AG08396 (cell line): ENCODE measurements at regions not wholly inside any gene's neighbourhood (a gene's known extent, or its start where the extent isn't known, plus 50 kb on each side); places are given as distances from the start of the nearest gene placed in this dataset.

ENCODE experiments used
- DNase-seq: peaks from one replicate; pipeline ENCODE4 v3.0.0; 2012; ENCODE audit warnings: low spot score, mixed read lengths

DNA sequence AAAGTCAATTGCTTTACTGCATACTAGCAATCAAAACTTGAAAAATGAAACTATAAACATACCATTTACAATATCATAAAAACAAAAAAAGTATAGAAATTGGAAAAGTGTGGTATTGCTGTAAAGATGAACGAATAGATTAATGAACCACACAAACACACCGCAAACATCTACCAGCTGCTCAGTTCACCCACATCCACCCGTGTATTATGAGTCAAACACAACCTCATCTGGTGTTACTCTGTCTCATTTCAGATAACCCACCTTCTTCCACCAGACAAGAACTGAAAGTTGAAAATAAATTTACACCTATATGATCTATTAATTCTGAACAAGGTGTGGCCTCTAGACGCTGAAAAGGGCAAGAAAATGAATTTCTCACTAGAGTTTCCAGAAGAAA lies 53.3 kb downstream of the BLID start:
- no peak for DNase-seq

DNA sequence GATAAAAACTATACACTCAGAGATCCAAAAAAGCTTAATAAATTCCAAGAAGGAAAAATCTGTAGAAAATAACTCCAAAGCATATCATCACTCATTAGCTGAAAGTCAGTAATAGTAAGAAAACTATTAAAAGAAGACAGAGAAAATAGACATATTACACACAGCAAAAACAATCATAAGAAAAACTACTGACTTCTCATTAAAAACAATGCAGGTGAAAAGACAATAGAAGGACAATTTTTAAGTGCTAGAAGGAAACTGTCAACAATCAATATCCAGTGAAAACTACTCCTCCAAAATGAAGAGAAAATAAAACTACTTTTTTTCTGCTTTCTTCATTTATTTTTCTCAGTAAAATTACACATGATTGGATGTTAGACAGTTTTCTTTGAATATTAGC lies 56.5 kb downstream of the BLID start:
- no peak for DNase-seq

DNA sequence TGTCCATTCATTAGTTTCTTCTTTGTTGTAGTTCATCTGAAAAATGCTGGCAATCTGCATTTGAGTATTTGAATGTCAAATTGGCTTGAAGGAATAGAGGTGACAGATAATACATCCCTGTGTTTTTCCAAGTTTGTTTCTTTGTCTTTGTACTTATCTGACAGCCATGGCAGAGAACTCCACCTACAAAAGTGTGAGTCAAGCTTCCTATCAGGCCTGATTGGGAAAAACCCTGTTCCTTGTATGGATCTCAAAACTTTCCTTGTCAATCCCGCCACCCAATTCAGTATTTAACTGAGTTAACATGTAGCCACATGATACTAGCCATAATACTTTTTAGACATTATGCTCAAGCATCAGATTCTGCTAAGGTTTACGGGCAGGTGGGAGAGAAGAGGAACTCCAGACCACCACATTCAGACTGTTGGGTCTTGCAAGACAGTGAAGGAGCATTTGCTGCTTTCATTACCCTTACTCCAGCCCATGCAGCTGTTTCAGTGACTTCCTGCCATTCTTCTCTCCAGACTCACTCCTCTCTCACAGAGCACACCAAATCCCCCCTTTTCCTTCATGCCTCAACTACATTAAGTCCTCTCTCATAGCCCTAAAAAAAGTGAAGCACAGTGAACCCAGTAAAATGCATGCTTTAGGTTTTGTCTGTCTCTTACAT lies 65.9 kb downstream of the BLID start:
- DNase-seq: no peak

- DNase-seq: no peak
Observed at GRCh38 chr11:122048401-122048800, 67.6 kb downstream of the BLID start.

GRCh38 chr11:122046846-122047245 lies 69.2 kb downstream of the BLID start:
- no peak for DNase-seq

GRCh38 chr11:122046438-122046837 lies 69.6 kb downstream of the BLID start:
- DNase-seq: no peak

GRCh38 chr11:122045181-122045586 lies 70.8 kb downstream of the BLID start:
- peak; percentile 17 for DNase-seq

- DNase-seq: no peak
Observed at GRCh38 chr11:122044086-122044485, 71.9 kb downstream of the BLID start.

- no peak for DNase-seq
Observed at GRCh38 chr11:122042981-122043380, 73.0 kb downstream of the BLID start.

GRCh38 chr11:122040464-122040863 lies 75.6 kb downstream of the BLID start:
- DNase-seq: no peak

DNA sequence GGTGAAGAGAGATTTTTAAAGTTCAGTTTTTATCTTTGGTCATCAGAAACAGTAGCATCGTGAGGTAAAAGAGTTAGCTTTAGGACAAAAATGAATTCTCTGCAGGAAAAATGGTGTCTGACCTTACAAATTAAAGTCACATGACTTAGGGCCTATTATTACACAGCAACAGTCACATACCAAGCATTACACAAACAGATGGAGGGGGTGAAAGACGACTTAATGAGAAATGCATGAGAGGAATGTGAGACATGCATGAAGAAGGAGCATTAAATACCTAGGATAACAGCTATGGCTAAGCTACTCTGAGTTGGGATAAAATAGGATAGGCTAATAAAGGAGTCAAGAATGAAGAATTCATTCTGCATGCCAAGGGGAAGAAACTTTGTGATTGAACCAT lies 77.5 kb downstream of the BLID start:
- DNase-seq: peak; percentile 55

GRCh38 chr11:122037911-122038310 lies 78.1 kb downstream of the BLID start:
- no peak for DNase-seq

DNA sequence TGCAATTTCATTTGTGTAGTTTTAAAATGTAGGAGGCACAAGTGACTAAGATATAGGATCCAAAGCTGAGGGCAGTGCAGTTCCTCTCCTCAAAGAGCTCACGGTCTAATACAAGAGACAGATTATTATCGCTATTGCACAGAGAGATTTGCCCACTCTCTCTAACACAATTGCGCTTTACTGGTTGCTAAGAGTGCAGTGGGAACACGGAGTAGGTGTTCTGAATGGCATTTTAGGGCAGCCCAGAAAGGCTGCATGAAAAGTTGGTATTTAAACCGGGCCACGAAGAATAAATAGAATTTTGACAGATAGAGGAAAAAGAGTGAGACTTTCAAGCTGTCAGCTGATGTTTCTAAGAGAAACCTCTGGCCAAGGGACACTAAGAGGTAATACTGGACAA lies 79.5 kb downstream of the BLID start:
- no peak for DNase-seq

- no peak for DNase-seq
Observed at GRCh38 chr11:122036018-122036417, 80.0 kb downstream of the BLID start.

- DNase-seq: no peak
Observed at GRCh38 chr11:122033631-122034030, 82.4 kb downstream of the BLID start.

- DNase-seq: no peak
Observed at GRCh38 chr11:122033193-122033592, 82.8 kb downstream of the BLID start.

GRCh38 chr11:122032317-122032716 lies 83.7 kb downstream of the BLID start:
- no peak for DNase-seq

GRCh38 chr11:122031813-122032212 lies 84.2 kb downstream of the BLID start:
- DNase-seq: no peak

DNA sequence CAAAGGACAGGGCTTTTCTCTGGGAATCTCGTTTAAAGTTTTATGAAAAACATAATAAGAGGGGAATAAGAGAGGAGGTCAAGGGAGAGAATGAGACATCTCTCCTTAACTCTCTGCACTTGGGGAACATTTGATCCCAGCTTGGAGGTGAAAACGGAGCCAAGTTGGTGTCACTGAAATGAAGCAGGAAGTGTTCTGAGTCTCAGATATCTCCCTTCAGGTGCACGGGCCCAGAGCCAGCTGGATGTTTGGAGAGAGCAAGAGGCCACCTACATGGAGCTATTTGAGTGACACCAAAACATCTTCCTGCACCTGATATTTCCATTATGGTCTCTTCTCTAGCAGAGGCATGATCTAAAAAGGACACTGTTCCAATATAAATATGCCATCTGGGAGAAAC lies 85.7 kb downstream of the BLID start:
- DNase-seq: no peak

- DNase-seq: no peak
Observed at GRCh38 chr11:122028545-122028944, 87.5 kb downstream of the BLID start.

DNA sequence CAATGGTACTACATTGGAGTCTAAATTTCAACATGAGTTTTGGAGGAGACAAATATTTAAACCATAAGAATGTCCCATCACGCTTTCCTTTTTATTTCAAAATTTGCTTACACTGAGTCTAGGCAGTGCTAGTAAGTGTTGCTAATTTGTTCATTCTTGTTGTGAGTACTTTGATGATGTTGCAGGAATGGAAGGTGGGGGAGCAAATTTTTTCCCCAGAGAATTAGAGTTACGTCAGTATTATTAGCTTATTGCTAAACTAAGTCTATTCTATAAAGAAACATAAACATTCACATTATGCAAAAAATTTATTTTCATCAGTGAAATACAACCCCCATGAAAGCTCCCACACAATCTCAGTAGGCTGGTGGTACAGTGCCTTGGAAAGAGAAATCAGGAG lies 88.0 kb downstream of the BLID start:
- no peak for DNase-seq

- DNase-seq: no peak
Observed at GRCh38 chr11:122025757-122026156, 90.3 kb downstream of the BLID start.

GRCh38 chr11:122024278-122024677 lies 91.7 kb downstream of the BLID start:
- no peak for DNase-seq

DNA sequence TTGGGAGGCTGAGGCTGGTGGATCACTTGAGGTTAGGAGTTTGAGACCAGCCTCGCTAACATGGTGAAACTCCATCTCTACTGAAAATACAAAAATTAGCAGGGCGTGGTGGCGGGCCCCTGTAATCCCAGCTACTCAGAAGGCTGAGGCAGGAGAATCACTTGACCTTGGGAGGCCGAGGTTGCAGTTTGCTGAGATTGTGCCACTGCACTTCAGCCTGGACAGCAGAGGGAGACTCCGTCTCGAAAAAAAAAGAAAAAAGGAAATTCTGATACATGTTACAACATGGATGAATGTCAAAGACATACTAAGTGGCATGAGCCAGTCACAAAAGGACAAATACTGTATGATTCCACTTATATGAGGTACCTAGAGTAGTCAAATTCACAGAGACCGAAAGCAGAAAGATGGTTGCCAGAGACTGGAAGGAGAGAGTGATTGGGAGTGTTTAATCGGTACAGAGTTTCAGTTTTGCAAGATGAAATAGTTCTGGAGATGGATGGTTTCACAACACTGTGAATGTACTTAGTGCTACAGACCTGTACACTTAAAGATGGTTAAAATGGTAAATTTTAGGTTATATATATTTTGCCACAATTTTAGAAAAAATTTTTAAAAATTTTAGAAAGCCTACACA lies 92.3 kb downstream of the BLID start:
- DNase-seq: no peak
